GM18498 (cell line): ENCODE measurements at regions not wholly inside any gene's neighbourhood (a gene's known extent, or its start where the extent isn't known, plus 50 kb on each side); places are given as distances from the start of the nearest gene placed in this dataset.
"Not testable (repeated sequence)": the region's sequence is repeated elsewhere in the genome, so short reads cannot be mapped to it uniquely, and the experiment has no call there.

Source experiments
- ATAC-seq: cut with Tn5 transposase; IDR thresholded peaks from one replicate; pipeline ENCODE4 v1.9.1; 2021; ENCODE audit warnings: mild to moderate bottlenecking, moderate library complexity; ENCODE audit not compliant: unreplicated experiment

GRCh38 chr3:18194431-18194830, 230.7 kb downstream of the SATB1 start:
- ATAC-seq, result no peak

- no peak for ATAC-seq
Measured at GRCh38 chr3:18190646-18191045, 234.5 kb downstream of the SATB1 start.

GRCh38 chr3:18189282-18190050, 235.7 kb downstream of the SATB1 start:
- ATAC-seq, result no peak

- no peak for ATAC-seq
Measured at GRCh38 chr3:18188491-18188890, 236.6 kb downstream of the SATB1 start.

GRCh38 chr3:18185624-18186023, 239.5 kb downstream of the SATB1 start:
- no peak for ATAC-seq

- not testable (repeated sequence) for ATAC-seq
Measured at GRCh38 chr3:18182923-18183322, 242.2 kb downstream of the SATB1 start.

- ATAC-seq, result no peak
Measured at GRCh38 chr3:18179521-18179920, 245.6 kb downstream of the SATB1 start.

- ATAC-seq, result no peak
Measured at GRCh38 chr3:18177271-18177670, 247.9 kb downstream of the SATB1 start.

GRCh38 chr3:18173891-18174290, 251.2 kb downstream of the SATB1 start:
- not testable (repeated sequence) for ATAC-seq

- no peak for ATAC-seq
Measured at GRCh38 chr3:18159681-18160080, 265.5 kb downstream of the SATB1 start.

- no peak for ATAC-seq
Measured at GRCh38 chr3:18153571-18154173, 271.5 kb downstream of the SATB1 start.

GRCh38 chr3:18151199-18151598, 273.9 kb downstream of the SATB1 start:
- no peak for ATAC-seq

GRCh38 chr3:18149935-18150334, 275.2 kb downstream of the SATB1 start:
- no peak for ATAC-seq

- no peak for ATAC-seq
Measured at GRCh38 chr3:18149386-18149785, 275.8 kb downstream of the SATB1 start.

- no peak for ATAC-seq
Measured at GRCh38 chr3:18144571-18144970, 280.6 kb downstream of the SATB1 start.

GRCh38 chr3:18143258-18143780, 281.8 kb downstream of the SATB1 start:
- no peak for ATAC-seq

- ATAC-seq, result no peak
Measured at GRCh38 chr3:18137958-18138357, 287.2 kb downstream of the SATB1 start.

GRCh38 chr3:18135060-18135814, 289.9 kb downstream of the SATB1 start:
- no peak for ATAC-seq

- no peak for ATAC-seq
Measured at GRCh38 chr3:18134386-18135059, 290.6 kb downstream of the SATB1 start.

GRCh38 chr3:18132991-18133390, 292.1 kb downstream of the SATB1 start:
- no peak for ATAC-seq
